IPS-NIHi7 (cell line): ENCODE measurements at regions not wholly inside any gene's neighbourhood (a gene's known extent, or its start where the extent isn't known, plus 50 kb on each side); places are given as distances from the start of the nearest gene placed in this dataset.
A peak's percentile ranks its signal among the peaks of the same experiment; 100 is the strongest.
"Not testable (repeated sequence)": the region's sequence is repeated elsewhere in the genome, so short reads cannot be mapped to it uniquely, and the experiment has no call there.

ENCODE experiments used
- DNase-seq: peaks from one replicate; pipeline ENCODE4 v3.0.0; 2012; ENCODE audit warnings: mixed read lengths; ENCODE audit errors: extremely low spot score

GRCh38 chr18:9017167-9017904 is 85.2 kb upstream of the NDUFV2 start:
- DNase-seq: peak; percentile 78

GRCh38 chr18:9017905-9018227 is 84.6 kb upstream of the NDUFV2 start:
- no peak for DNase-seq

DNA sequence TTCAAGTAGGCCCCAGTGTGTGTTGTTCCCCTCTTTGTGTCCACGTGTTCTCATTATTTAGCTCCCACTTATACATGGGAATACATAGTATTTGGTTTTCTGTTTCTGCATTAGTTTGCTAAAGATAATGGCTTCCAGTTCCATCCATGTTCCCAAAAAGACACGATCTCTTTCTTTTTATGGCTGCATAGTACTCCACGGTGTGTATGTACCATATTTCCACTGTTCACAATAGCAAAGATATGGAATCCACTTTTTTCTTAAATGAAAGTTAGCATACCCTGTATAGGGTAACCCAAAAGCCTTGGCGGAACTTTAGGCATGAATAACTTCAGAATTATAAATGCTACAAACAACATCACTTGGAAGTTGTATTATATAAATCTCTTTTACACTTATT is 83.4 kb upstream of the NDUFV2 start:
- DNase-seq: no peak

DNA sequence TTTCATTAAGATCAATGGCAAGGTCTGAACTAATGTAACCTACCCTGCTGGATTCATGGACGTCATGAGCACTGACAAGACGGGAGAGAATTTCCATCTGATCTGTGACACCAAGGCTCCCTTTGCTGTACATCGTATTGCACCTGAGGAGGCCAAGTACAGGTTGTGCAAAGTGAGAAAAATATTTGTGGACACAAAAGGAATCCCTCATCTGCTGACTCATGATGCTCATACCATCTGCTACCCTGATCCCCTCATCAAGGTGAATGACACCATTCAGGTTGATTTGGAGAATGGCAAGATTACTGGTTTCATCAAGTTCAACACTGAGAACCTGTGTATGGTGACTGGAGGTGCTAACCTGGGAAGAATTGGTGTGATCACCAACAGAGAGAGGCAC is 82.3 kb upstream of the NDUFV2 start:
- no peak for DNase-seq

DNA sequence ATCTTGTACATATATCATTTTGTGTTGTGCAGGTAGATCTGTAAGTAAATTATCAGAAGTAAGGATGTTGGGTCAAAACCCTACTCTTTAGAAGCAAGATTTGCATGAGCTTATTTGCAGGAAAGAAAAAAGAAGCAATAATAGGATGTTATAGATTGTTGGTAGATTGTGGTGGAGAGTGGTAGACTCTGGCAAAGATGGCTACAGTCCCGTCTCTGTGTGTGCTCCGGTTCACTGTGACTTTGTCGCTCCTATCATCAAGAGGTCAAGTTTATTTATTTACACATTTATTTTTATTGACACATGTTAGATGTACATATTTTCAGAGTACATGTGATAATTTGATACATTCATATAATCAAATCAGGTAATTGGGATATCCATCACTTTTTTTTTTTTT is 81.0 kb upstream of the NDUFV2 start:
- no peak for DNase-seq

- DNase-seq: peak; percentile 41
Measured at GRCh38 chr18:9022397-9023155, 79.9 kb upstream of the NDUFV2 start.

DNA sequence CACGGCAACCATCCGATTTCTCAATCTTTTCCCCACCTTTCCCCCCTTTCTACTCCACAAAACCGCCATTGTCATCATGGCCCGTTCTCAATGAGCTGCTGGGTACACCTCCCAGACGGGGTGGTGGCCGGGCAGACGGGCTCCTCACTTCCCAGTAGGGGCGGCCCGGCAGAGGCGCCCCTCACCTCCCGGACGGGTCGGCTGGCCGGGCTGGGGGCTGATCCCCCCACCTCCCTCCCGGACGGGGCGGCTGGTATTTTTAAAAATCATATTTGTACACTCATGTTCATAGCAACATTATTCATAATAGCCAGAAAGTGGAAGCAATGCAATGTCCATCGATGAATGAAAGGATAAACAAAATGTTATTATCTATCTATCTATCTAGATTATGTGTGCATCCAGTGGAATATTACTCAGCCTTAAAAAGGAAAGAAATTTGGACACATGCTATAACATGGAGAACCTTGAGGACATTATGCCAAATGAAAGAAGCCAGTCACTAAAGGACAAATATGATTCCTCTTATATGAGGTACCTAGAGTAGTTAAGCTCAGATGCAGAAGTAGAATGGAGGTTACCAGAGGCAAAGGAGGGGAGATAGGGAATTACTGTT is 78.4 kb upstream of the NDUFV2 start:
- not testable (repeated sequence) for DNase-seq

- DNase-seq: no peak
Measured at GRCh38 chr18:9025091-9025838, 77.2 kb upstream of the NDUFV2 start.

DNA sequence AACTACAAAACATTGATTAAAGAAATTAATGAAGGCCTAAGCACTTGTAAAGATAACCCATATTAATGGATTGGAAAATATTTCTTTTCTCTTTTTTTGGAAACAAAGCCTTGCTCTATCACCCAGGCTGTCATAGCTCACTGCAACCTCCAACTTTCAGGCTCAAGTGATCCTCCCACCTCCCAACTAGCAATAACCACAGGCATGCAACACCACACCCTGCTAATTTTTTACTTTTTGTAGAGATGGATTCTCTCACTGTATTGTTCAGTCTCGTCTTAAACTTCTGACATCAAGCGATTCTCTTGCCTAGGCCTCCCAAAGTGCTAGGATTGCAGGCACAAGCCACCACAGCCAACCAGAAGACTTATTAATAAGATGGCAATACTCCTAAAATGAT is 73.4 kb upstream of the NDUFV2 start:
- DNase-seq: no peak

DNA sequence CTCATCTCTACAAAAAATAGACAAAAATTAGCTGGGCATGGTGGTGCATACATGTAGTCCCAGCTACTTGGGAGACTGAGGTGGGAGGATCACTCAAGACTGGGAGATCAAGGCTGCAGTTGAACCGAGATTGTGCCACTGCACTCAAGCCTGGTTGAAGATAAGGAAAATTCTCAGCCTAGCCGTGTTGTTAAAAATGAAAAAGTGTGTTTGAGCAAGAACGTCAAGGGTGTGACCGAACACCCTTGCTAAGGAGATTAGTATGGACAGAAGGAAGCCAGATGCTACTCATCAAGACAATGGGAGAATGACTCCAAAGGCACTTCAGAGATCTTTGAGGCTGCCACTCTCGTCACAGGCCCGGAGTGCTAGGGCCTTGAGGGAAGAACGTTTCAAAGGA is 70.0 kb upstream of the NDUFV2 start:
- no peak for DNase-seq

DNA sequence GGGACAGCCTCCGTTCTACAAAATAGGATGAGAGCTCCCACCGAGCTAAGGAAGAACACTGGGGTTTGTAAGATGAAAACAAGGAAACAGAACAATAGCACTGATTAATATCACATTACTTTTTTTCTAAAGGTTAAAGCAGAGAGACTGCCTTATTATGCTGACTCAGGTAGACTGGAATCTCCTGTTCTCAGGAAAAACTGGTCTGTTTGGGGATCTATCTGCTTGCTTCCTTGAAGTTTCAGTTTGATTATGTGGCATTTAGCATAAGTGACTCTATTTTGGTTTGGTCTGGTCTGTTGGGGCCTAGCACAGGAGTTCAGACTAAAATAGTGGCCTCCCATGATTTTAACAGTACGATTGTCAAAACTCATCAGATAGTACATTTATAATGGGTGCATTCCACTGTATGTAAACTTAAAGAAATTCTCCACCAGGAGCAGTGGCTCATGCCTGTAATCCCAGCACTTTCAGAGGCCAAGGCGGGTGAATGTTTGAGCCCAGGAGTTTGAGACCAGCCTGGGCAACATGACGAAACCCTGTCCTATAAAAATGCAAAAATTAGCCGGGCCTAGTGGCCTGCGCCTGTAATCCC is 64.1 kb upstream of the NDUFV2 start:
- DNase-seq: no peak

- DNase-seq: no peak
Measured at GRCh38 chr18:9039441-9040071, 62.9 kb upstream of the NDUFV2 start.

GRCh38 chr18:9042766-9043481 is 59.6 kb upstream of the NDUFV2 start:
- no peak for DNase-seq

DNA sequence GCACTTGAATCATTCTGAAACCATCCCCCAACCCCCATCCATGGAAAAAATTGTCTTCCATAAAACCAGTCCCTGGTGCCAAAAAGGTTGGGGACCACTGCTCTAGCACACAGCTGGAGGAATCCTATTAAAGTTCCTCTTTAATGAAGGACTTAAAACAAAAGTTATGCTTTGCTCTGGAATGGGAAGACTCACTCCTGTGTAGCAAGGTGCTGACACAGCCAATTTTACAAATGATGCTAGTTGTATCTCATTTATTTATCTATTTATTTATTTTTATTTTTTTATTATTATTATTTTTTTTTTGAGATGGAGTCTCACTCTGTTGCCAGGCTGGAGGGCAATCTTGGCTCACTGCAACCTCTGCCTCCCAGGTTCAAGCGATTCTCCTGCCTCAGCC is 58.9 kb upstream of the NDUFV2 start:
- DNase-seq: no peak

DNA sequence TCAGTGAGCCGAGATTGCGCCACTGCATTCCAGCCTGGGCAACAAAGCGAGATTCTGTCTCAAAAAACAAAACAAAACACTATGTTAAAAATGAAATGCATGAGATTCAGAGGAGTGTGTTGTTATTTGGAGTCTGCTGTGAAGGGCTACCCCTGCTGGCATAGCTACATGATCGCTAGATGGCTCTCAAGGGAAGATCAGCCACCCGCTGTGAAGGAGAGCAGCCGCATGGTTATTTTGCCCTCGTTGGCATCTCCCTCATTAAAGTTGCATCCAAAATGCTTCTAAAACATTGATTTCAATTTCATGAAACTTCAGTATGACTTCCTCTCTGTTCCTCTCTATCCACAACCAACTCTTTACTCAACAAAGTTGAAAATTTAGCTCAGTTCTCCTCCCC is 54.8 kb upstream of the NDUFV2 start:
- DNase-seq: no peak

DNA sequence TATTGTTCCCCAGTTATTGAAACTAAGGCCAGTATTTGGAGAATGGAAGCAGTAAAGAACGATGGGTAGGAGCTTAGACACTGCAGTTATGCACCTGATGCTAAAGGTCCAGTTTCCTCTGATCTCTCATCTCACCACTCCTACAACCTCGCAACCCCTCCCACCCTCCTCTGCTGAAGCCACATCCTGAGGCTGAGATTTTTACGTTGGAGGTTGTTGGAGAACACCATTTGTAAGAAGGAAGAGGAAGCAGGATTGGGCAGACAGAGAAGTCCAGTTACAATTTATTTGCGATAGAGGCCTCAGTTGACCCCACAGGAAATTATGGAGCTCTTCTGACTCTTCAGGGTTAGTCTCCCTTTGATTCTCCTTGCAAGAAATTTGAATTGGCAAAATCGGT is 54.3 kb upstream of the NDUFV2 start:
- DNase-seq: no peak

DNA sequence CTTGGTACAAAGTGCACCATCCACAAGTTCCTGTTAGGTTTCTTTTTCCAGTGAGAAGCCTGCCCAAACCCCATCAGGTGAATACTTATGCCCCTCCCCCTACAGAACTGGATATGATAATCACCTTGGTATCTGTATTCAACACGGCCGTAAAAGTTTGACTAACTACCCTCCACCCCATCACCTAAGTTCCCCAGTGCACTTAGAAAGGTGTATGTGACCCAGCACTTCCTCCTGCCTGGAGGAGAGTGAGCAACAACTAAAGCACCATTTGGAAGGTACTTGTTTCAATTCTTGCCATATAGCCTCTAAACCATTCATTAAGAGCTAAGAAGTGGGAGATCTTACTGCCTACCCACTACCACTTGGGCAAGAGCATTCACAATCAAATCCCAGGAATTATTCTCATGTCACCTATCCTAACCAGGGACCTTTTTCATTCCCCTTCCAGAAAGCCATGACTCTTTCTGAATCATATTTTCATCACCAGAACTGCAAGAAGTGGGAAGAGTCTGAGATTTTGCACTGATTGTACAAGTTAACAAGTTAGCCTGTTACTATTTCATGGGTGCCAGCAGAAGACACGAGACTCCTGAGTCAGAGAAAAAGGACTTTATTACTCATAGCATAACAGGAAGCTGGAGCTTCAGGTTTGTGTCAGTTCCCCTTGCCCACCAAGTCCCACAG is 53.5 kb upstream of the NDUFV2 start:
- no peak for DNase-seq

GRCh38 chr18:9049495-9049809 is 53.0 kb upstream of the NDUFV2 start:
- DNase-seq: no peak

DNA sequence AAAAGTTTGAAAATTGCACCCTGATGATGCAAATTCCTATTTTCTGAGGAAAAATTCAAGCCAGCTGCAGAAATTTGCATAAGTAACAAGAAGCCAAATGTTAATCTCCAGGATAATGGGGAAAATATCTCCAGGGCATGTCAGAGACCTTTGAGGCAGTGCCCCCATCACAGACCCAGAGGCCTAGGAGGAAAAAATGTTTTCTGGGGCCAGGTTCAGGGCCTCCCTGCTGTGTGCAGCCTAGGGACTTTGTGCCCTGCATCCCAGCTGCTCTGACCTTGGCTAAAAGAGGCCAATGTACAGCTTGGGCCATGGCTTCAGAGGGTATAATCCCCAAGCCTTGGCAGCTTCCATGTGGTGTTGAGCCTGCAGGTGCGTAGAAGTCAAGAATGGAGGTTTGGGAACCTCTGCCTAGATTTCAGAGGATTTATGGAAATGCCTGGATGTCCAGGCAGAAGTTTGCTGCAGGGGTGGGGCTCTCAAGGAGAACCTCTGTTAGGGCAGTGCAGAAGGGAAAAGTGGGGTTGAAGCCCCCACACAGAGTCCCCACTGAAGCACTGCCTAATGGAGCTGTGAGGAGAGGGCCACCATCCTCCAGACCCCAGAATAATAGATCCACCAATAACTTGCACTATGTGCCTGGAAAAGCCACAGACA is 51.7 kb upstream of the NDUFV2 start:
- DNase-seq: not testable (repeated sequence)
